HEK293T (cell line): ENCODE measurements at regions not wholly inside any gene's neighbourhood (a gene's known extent, or its start where the extent isn't known, plus 50 kb on each side); places are given as distances from the start of the nearest gene placed in this dataset.

Source experiments
- CTCF ChIA-PET: fragments of 350-600 bp; formaldehyde crosslinking; extraction: SDS; loops from one replicate; lab custom pipeline; 2021; ENCODE audit warnings: antibody characterized with exemption, inconsistent platforms; lab: Yijun Ruan, JAX
- POLR2A ChIA-PET: fragments of 350-600 bp; formaldehyde crosslinking; extraction: SDS; loops from one replicate; lab custom pipeline; 2020; ENCODE audit warnings: antibody characterized with exemption, inconsistent platforms; lab: Yijun Ruan, JAX
- DNase-seq: peaks from one replicate; pipeline ENCODE4 v3.0.0; 2012; ENCODE audit warnings: mixed read lengths; ENCODE audit errors: extremely low spot score
- ARNT ChIP-seq: fragments of 450-650 bp; IDR thresholded peaks from 2 replicates; pipeline ENCODE4 v1.6.1; 2017; ENCODE audit warnings: mild to moderate bottlenecking
- BHLHE40 ChIP-seq: fragments of 450-650 bp; IDR thresholded peaks from 2 replicates; pipeline ENCODE4 v1.6.1; 2016; ENCODE audit warnings: mild to moderate bottlenecking, moderate library complexity, borderline replicate concordance
- CTBP1 ChIP-seq: fragments of 450-650 bp; IDR thresholded peaks from 2 replicates; pipeline ENCODE4 v1.6.1; 2016; ENCODE audit warnings: borderline replicate concordance
- ELF4 ChIP-seq: fragments of 450-650 bp; IDR thresholded peaks from 2 replicates; pipeline ENCODE4 v1.6.1; 2017; ENCODE audit warnings: antibody characterized with exemption
- FOXA1 ChIP-seq: fragments of 450-650 bp; IDR thresholded peaks from 2 replicates; pipeline ENCODE4 v1.6.1; 2016; ENCODE audit warnings: mild to moderate bottlenecking
- FOXK2 ChIP-seq: fragments of 450-650 bp; IDR thresholded peaks from 2 replicates; pipeline ENCODE4 v1.6.1; 2016; ENCODE audit warnings: mild to moderate bottlenecking
- FOXM1 ChIP-seq: fragments of 450-650 bp; IDR thresholded peaks from 2 replicates; pipeline ENCODE4 v1.6.1; 2017; ENCODE audit warnings: mild to moderate bottlenecking, borderline replicate concordance
- HDGF ChIP-seq: fragments of 450-650 bp; IDR thresholded peaks from 2 replicates; pipeline ENCODE4 v1.6.1; 2017; ENCODE audit warnings: antibody characterized with exemption, borderline replicate concordance
- L3MBTL2 ChIP-seq: fragments of 450-650 bp; conservative IDR thresholded peaks from 2 replicates; pipeline ENCODE4 v1.6.1; 2016; ENCODE audit warnings: mild to moderate bottlenecking
- LEF1 ChIP-seq: fragments of 450-650 bp; IDR thresholded peaks from 2 replicates; pipeline ENCODE4 v1.6.1; 2017; ENCODE audit warnings: mild to moderate bottlenecking, borderline replicate concordance
- NFRKB ChIP-seq: fragments of 450-650 bp; IDR thresholded peaks from 2 replicates; pipeline ENCODE4 v1.6.1; 2016; ENCODE audit warnings: mild to moderate bottlenecking, moderate library complexity
- SP1 ChIP-seq: fragments of 450-650 bp; IDR thresholded peaks from 2 replicates; pipeline ENCODE4 v1.6.1; 2017
- SUZ12 ChIP-seq: fragments of 450-650 bp; IDR thresholded peaks from 2 replicates; pipeline ENCODE4 v1.6.1; 2016; ENCODE audit warnings: mild to moderate bottlenecking
- TARDBP ChIP-seq: fragments of 450-650 bp; IDR thresholded peaks from 2 replicates; pipeline ENCODE4 v1.6.1; 2016
- ZNF384 ChIP-seq: fragments of 450-650 bp; IDR thresholded peaks from 2 replicates; pipeline ENCODE4 v1.6.1; 2016
- TF ChIP-seq, protein P1 (sequence below): fragments of 450-650 bp; IDR thresholded peaks from 2 replicates; pipeline ENCODE4 v1.6.1; 2016

DNA sequence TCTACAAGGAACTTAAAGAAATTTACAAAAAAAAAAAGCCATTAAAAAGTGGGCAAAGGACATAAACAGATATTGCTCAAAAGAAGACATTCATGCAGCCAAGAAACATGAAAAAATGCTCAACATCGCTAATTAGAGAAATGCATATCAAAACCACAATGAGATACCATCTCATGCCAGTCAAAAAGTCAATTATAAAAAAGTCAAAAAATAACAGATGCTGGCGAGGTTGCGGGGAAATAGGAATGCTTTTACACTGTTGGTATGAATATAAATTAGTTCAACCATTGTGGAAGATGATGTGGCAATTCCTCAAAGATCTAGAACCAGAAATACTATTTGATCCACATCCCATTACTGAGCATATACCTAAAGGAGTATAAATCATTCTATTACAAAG, 411.9 kb upstream of the MARCKS start:
- TF ChIP-seq ZNF384 (no peak), SUZ12 (no peak), NFRKB (no peak), TARDBP (no peak), L3MBTL2 (no peak)
- CTCF ChIA-PET, result no interaction called here
- DNase-seq, result no peak
- POLR2A ChIA-PET, result no interaction called here

DNA sequence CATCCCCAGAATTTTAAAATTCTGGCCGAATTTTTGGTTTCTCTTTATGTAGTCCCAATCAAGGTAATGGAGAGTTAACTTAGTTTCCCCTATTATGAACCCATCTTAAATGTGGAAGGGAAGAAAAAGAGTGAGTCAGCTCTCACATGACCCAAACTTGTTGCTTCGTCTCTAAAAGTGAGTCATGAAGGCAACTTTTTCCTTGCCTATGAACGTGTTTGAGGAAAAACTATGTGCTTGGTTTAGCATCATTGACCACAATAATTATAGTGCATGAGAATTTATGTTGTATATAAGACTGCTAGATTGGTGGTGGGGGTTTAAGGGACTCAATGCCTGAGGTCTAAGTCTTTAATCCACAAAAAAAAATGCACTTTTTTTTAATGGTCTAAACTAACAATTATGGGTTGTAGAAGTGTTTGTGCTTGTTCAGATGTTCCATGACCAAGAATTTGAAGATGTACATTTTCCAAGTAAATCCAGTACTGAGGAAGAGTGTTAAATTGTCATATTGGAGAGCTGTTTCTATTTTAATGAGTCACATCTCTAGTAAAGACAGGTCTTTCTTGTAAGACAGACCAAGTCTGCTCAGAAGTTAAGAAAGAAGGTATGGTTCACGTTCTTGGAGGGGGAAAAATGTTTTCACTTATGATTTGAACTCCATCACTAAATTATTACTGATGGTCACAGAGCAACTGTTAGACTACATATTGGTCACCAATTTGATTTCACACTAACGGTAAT, 409.9 kb upstream of the MARCKS start:
- ChIA-PET CTCF (no interaction called here), POLR2A (no interaction called here)
- no peak for DNase-seq
- TF ChIP-seq BHLHE40, result no peak
- no peak for TF ChIP-seq FOXK2
- TF ChIP-seq ARNT, result no peak
- TF ChIP-seq SUZ12, result no peak
- no peak for TF ChIP-seq ELF4
- TF ChIP-seq, protein P1, sequence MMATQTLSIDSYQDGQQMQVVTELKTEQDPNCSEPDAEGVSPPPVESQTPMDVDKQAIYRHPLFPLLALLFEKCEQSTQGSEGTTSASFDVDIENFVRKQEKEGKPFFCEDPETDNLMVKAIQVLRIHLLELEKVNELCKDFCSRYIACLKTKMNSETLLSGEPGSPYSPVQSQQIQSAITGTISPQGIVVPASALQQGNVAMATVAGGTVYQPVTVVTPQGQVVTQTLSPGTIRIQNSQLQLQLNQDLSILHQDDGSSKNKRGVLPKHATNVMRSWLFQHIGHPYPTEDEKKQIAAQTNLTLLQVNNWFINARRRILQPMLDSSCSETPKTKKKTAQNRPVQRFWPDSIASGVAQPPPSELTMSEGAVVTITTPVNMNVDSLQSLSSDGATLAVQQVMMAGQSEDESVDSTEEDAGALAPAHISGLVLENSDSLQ, result no peak
- TF ChIP-seq SP1, result no peak
- TF ChIP-seq ZNF384, result no peak
- TF ChIP-seq LEF1, result no peak
- no peak for TF ChIP-seq CTBP1
- no peak for TF ChIP-seq FOXA1
- TF ChIP-seq NFRKB, result no peak
- no peak for TF ChIP-seq TARDBP
- no peak for TF ChIP-seq L3MBTL2
- no peak for TF ChIP-seq FOXM1
- no peak for TF ChIP-seq HDGF

DNA sequence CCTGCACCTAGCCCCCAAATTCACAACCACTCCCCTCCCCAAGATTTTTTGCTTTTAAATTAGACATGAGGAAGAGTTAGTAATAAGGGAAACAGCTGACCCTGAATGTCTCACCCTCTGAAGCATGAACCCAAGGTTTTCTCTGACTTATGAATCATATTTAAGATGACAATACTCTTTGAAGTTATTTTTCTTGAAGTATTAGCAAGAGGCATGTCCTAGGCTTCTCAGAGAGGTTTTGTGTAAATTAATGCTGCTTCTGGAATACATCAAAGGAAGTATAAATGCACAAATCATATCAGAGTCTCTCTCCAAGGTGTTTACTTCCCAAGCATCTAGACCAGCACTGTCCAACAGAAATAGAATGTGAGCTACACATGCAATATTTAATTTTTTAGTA, 408.1 kb upstream of the MARCKS start:
- DNase-seq, result no peak

DNA sequence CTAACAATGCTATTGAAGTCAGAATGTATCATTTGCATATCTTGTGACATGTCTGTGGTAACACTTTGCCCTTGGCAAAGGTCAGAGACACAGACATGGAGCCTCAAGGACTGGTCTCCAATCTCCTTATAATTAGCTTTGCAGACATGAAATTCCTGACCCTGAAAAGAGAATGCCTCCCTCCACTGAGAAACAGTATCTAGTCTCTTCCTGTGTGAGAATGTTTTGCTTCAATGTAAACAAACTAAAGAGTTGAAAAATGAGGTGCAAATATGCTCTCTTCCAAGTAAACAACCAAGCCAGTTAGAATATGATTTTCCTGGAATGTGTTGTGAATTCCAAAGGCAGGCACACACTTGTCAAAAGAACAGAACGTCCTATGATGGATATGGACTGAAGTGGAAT, 407.1 kb upstream of the MARCKS start:
- ChIA-PET POLR2A (no interaction called here), CTCF (interaction anchor here (0.8 kb wide), 1 partner anchor 408 kb away, joined by 3 read pairs; no protein-coding TSS in a partner anchor)
- TF ChIP-seq, protein P1, result no peak
- TF ChIP-seq TARDBP, result no peak
- TF ChIP-seq NFRKB, result no peak
- TF ChIP-seq LEF1, result no peak
- TF ChIP-seq FOXA1, result no peak
- TF ChIP-seq FOXM1, result no peak
- TF ChIP-seq L3MBTL2, result no peak
- no peak for TF ChIP-seq SP1
- TF ChIP-seq CTBP1, result no peak
- TF ChIP-seq BHLHE40, result no peak
- TF ChIP-seq ZNF384, result no peak
- TF ChIP-seq ARNT, result no peak
- TF ChIP-seq ELF4, result no peak
- TF ChIP-seq HDGF, result no peak
- no peak for TF ChIP-seq SUZ12
- DNase-seq, result no peak

More for the DNA sequence above, 408.1 kb upstream of the MARCKS start:
- TF ChIP-seq L3MBTL2 (no peak), ARNT (no peak), HDGF (no peak), SUZ12 (no peak), FOXK2 (no peak), FOXM1 (no peak), ZNF384 (no peak), FOXA1 (no peak), TARDBP (no peak), BHLHE40 (no peak), ELF4 (no peak), SP1 (no peak), LEF1 (no peak), NFRKB (no peak), CTBP1 (no peak)
- TF ChIP-seq, protein P1, result no peak
- ChIA-PET CTCF (interaction anchor here (0.6 kb wide), 1 partner anchor 34 kb away, joined by 3 read pairs; no protein-coding TSS in a partner anchor), POLR2A (no interaction called here)

DNA sequence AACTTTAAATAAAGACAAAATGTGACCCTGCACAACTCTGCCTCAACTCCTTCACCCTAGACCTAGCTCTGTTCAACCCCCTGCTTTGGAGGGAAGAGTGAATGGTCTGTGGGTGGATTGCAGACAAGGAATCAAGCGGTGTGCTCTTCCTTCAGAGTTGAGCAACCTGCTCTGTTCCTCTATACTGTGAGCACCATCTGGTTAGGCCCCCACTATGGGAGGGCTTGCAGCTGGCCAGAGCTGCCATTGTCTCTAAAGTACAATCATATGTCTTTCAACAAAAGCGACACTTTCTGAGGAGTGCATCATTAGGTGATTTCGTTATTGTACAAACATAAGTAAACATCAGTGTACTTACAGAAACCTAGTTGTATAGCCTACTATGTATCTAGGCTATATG, 406.1 kb upstream of the MARCKS start:
- no peak for TF ChIP-seq LEF1
- CTCF ChIA-PET, result interaction anchor here (0.8 kb wide), 1 partner anchor 35 kb away, joined by 4 read pairs; no protein-coding TSS in a partner anchor
- no peak for DNase-seq
- POLR2A ChIA-PET, result no interaction called here

DNA sequence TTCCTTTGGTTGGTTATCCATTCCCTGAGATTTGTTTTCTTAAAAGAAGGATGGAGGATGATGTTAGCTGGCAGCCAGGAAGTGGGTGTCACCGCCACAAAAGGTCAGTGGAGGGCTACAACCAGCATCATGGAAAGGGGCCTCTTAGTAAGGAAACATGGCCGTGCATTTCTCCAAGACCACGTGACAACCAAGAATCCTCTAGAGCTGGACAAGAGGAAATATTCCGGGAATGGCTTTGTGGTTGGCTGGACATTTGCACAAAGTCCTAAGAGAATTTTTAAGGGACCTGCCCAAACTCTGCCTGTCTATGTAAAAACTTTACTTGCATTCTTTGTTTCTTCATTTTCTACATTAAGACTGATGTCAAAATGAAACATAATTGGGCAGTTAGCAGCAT, 399.9 kb upstream of the MARCKS start:
- ChIA-PET POLR2A (no interaction called here), CTCF (no interaction called here)
- DNase-seq, result no peak
- TF ChIP-seq LEF1 (no peak), SUZ12 (no peak), CTBP1 (no peak), BHLHE40 (no peak), SP1 (no peak), ARNT (no peak), FOXM1 (no peak), FOXK2 (no peak), FOXA1 (no peak), L3MBTL2 (no peak), ELF4 (no peak), NFRKB (no peak), ZNF384 (no peak), HDGF (no peak), TARDBP (no peak)
- TF ChIP-seq, protein P1, result no peak
